Calu3 (cell line): ENCODE measurements at regions not wholly inside any gene's neighbourhood (a gene's known extent, or its start where the extent isn't known, plus 50 kb on each side); places are given as distances from the start of the nearest gene placed in this dataset.

Experiments
- BruUV-seq: library from RNA; stranded (reverse); fragments of 400-500 nt; replicated peaks from 2 replicates; lab custom pipeline; 2021; lab: Mats Ljungman, UMichigan
- CTCF ChIA-PET: fragments of 300-600 bp; sonication (Branson Sonifier 250); formaldehyde crosslinking; loops from one replicate; lab custom pipeline; 2022; ENCODE audit warnings: antibody characterized with exemption; lab: Charles Lee
- DNase-seq: peaks from one replicate; pipeline ENCODE4 v3.0.0; 2022
- H3K27ac Mint-ChIP-seq: one replicate; pipeline ENCODE4 v1.8.0; 2022; ENCODE audit warnings: mixed read lengths; ENCODE audit not compliant: unreplicated experiment
- H3K27me3 Mint-ChIP-seq: one replicate; pipeline ENCODE4 v1.8.0; 2022; ENCODE audit warnings: mixed read lengths; ENCODE audit not compliant: unreplicated experiment
- H3K36me3 Mint-ChIP-seq: one replicate; pipeline ENCODE4 v1.8.0; 2022; ENCODE audit warnings: mild to moderate bottlenecking, moderate library complexity, mixed read lengths; ENCODE audit not compliant: insufficient read depth, unreplicated experiment
- H3K4me1 Mint-ChIP-seq: one replicate; pipeline ENCODE4 v1.8.0; 2022; ENCODE audit warnings: mild to moderate bottlenecking, low read depth, mixed read lengths; ENCODE audit not compliant: unreplicated experiment
- H3K4me3 Mint-ChIP-seq: one replicate; pipeline ENCODE4 v1.8.0; 2022; ENCODE audit warnings: mild to moderate bottlenecking, low read depth, moderate library complexity, mixed read lengths; ENCODE audit not compliant: unreplicated experiment
- H3K9me3 Mint-ChIP-seq: one replicate; pipeline ENCODE4 v1.8.0; 2022; ENCODE audit warnings: low read depth, mixed read lengths; ENCODE audit not compliant: unreplicated experiment
- intact Hi-C: fragments of 100-400 bp; cut with micrococcal nuclease; formaldehyde crosslinking; loops from one replicate; pipeline ENCODE4 v1.10.0; 2022; ENCODE audit not compliant: unreplicated experiment
- TF ChIP-seq, protein P1 (sequence below): fragments of 200-600 bp; IDR thresholded peaks from one replicate; pipeline ENCODE4 v1.8.0; 2022; ENCODE audit warnings: antibody characterized with exemption; ENCODE audit not compliant: unreplicated experiment

DNA sequence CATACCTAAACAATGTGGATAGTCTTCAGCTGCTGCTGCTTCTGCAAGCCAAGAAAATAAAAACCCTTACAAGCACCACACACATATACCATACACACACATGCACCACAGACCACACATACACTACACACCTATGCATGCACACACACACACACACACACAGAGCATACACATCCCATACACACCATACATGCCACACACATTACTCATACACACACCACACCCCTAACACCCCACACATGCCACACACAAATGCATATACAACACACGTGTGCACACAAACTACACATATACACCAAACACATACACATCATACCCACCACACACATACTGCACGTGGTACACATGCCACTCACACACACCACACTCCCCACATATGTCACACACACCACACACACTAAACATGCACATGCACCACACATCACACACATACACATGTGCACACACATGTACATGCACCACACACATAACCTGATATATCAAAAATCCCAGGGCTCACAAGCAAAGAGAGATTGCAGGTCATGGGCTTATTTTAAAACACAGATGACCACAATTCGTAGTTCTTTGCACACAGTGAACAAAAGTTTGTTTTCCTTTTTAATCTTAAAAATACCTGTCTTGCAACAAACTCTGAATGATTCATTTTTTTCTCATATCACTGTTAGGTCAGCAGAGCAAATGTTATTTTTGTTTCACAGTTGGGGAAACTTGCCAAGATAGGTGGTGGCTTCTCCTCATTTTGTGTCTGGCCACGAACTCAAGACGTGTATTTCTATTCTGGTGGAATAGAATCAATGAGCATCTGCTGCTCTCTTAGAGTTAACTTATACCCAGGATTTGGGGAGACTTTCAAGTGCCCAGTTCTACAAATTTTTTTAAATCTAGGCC is 456.6 kb downstream of the FGF9 start:
- intact Hi-C loops: no loop called here
- Mint-ChIP-seq H3K9me3 (peaks cover 3% of the 10 kb centered on the region), H3K4me3 (no peak overlapping the region), H3K27ac (no peak overlapping the region), H3K4me1 (peaks cover 7% of the 10 kb centered on the region), H3K27me3 (peaks cover 15% of the 10 kb centered on the region), H3K36me3 (no peaks in the 10 kb centered on the region)
- DNase-seq: no peak
- CTCF ChIA-PET: no interaction called here
- BruUV-seq: no TSS peak
- TF ChIP-seq, protein P1, sequence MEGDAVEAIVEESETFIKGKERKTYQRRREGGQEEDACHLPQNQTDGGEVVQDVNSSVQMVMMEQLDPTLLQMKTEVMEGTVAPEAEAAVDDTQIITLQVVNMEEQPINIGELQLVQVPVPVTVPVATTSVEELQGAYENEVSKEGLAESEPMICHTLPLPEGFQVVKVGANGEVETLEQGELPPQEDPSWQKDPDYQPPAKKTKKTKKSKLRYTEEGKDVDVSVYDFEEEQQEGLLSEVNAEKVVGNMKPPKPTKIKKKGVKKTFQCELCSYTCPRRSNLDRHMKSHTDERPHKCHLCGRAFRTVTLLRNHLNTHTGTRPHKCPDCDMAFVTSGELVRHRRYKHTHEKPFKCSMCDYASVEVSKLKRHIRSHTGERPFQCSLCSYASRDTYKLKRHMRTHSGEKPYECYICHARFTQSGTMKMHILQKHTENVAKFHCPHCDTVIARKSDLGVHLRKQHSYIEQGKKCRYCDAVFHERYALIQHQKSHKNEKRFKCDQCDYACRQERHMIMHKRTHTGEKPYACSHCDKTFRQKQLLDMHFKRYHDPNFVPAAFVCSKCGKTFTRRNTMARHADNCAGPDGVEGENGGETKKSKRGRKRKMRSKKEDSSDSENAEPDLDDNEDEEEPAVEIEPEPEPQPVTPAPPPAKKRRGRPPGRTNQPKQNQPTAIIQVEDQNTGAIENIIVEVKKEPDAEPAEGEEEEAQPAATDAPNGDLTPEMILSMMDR: no peak

DNA sequence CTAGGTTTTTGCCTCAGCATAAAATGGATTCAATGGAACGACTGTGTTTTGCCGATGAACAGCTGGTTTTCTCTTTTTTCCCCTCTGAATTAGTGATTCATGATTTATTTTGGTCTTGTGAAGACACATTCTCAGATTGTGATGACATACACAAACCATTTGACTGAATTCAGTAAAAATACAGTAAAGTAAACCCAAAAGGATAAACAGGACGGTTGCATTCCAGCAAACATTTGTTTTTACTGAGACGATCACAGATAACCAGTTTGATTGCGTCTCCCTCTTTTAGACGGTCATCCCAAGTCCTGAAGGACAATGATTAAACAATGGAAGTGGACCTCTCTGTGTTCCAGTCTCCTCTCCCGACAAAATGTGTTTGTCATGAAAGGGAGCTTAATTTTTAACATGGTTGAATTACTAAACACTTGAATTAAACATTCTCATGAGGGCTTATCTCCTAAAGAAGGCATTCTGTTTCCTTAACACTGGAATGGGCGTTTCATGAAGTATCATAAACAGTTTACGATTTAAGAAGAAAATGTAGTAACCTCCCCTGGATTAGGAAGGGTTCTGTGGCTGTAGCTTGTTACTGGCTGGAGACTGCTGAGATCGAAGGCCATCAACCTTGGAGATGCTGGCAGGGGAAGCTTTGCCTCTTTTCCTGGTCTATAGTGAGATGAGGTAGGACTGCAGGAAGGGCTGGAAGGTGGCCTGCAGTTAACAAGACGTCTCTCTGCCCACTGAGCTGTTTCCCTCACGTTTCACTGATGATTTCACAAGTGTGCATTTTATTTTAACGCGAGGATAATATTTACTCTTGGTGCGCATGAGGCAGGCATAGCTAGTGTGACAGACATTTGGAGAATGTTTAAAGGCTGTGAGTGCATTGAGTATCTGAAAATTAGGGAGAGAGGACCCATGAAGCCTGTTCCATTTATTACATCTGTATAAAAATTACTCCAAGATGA is 457.9 kb downstream of the FGF9 start:
- no TSS peak for BruUV-seq
- DNase-seq: no peak
- CTCF ChIA-PET: interaction anchor here (0.6 kb wide), 1 partner anchor 241 kb away, joined by 3 read pairs; no protein-coding TSS in a partner anchor
- intact Hi-C loops: no loop called here
- Mint-ChIP-seq H3K27me3 (peaks cover 15% of the 10 kb centered on the region), H3K4me3 (no peak overlapping the region), H3K4me1 (peaks cover 7% of the 10 kb centered on the region), H3K9me3 (peaks cover 3% of the 10 kb centered on the region), H3K27ac (no peak overlapping the region), H3K36me3 (no peaks in the 10 kb centered on the region)
- TF ChIP-seq, protein P1: no peak

DNA sequence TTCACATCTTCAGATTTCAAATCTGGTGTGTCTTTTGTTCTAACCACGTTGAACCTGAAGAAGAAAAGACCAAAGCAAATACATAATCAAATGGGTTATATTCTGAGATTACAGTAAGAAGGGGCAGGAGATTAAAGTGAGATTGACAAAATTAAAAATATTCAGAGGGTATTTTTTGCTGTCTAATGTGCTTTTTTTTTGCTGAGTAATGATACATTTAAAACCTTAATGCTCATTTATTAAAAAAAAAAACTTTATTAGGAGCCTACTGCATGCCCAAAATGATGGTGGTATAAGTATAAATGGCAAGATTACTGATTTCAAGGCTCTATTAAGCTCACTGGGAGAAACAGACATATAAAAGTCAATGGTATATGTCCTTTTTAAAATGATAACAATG is 459.4 kb downstream of the FGF9 start:
- peaks cover 7% of the 10 kb centered on the region for H3K4me1 Mint-ChIP-seq
- intact Hi-C loops: no loop called here
- H3K9me3 Mint-ChIP-seq: peaks cover 3% of the 10 kb centered on the region

DNA sequence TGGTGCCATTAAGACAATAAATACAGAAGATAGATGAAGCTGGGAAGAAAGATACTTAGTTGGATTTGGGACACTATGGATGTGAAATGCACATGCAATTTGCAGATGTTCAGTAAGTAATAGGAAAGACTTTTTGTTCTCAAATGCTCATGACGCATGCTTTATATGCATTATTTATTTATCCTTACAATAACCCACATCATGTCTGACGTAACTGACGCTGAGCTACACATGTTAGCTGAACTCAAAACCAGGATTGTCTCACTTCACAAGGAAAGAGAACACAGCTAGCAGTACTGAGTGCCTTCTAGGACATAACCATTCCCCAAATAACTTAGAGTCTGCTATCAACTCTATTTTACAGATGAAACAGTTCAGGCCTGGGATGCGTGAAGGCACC is 463.4 kb downstream of the FGF9 start:
- H3K36me3 Mint-ChIP-seq: no peaks in the 10 kb centered on the region
- CTCF ChIA-PET: no interaction called here
- no peaks in the 10 kb centered on the region for H3K27me3 Mint-ChIP-seq
- no peak overlapping the region for H3K27ac Mint-ChIP-seq
- no peak overlapping the region for H3K4me3 Mint-ChIP-seq
- H3K9me3 Mint-ChIP-seq: no peaks in the 10 kb centered on the region
- intact Hi-C loops: no loop called here
- TF ChIP-seq, protein P1: no peak
- BruUV-seq: no TSS peak
- no peaks in the 10 kb centered on the region for H3K4me1 Mint-ChIP-seq
- no peak for DNase-seq

More for the DNA sequence above, 459.4 kb downstream of the FGF9 start:
- Mint-ChIP-seq H3K36me3 (no peaks in the 10 kb centered on the region), H3K4me3 (no peak overlapping the region), H3K27ac (no peak overlapping the region), H3K27me3 (peaks cover 15% of the 10 kb centered on the region)
- no TSS peak for BruUV-seq
- TF ChIP-seq, protein P1: no peak
- CTCF ChIA-PET: interaction anchor here (0.6 kb wide), 1 partner anchor 1037 kb away, joined by 4 read pairs; no protein-coding TSS in a partner anchor
- DNase-seq: no peak
